NCI-H1694 (cell line): ENCODE measurements at regions not wholly inside any gene's neighbourhood (a gene's known extent, or its start where the extent isn't known, plus 50 kb on each side); places are given as distances from the start of the nearest gene placed in this dataset.
"Not testable (repeated sequence)": the region's sequence is repeated elsewhere in the genome, so short reads cannot be mapped to it uniquely, and the experiment has no call there.

Experiments
- DNase-seq: peaks from one replicate; lab custom pipeline; 2025; lab: John Stamatoyannopoulos, UW

DNA sequence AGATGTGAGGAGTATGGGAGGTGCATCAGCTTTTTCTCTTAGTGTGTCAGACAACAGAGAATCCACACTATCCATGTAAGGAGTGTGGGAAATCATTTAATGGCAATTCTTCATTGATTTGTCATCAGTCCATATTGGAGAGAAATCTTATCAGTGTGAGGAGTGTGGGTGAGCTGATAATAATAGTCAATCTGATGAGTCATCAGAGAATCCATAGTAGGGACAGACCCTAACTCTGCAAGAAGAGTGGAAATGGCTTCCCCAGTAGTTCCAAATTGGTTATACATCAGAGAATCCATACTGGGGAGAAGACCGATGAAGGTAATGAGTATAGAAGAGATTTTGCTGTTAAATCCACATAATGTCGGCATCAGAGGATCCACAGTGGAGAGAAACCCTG lies 150.5 kb upstream of the THUMPD2 start:
- DNase-seq, result no peak

DNA sequence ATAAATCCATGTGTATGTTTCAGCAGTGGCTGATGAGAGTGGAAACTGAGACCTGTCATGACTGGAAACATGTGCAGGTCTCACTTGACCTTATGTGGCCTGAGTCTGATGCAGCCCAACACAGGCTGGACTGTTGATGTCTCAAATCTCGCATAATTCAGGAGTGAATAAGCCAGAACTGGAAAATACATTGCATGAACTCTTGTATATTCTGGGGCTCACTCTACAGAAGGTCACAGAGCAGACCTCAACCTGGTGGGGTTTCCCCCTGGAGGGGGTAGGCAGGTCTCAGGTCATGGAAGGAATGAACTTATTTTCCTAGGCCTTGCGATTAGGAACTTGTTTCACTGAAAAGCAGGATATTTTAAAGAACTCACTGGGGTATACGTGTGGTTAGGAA lies 146.3 kb upstream of the THUMPD2 start:
- no peak for DNase-seq

GRCh38 chr2:39923455-39923854 lies 144.4 kb upstream of the THUMPD2 start:
- no peak for DNase-seq

DNA sequence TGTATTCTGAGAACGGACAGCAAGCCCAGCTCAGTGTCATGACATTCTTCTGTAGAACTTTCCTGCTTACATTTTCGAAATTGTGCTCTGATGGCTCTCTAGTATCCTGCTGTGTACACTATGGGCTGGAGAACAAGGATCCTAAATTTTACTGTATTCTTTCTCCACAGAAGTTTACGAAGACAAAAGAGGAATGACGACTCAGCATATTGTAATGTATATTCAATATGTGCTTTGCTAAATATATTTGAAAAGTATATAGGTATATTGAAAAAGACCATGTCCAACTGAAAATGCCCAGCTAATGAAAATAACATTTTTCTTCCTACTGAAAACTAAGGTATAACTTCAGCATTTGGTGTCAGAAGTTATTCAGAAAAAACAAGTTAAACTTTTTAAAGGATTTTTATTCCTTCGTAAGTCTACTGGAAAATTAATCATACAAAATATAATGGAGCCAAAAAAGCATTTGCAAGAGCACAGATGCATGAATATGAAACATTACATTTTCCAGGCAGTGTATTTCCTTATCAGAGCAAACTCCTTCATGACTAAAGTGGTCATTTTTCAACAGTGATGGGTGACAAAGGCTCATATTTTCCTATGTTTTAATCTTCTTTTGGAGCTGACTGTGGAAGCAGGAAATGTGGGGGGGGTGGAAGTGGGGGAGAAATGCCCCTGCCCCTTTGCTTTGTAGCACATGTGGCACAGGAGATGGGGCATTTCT lies 143.8 kb upstream of the THUMPD2 start:
- no peak for DNase-seq

DNA sequence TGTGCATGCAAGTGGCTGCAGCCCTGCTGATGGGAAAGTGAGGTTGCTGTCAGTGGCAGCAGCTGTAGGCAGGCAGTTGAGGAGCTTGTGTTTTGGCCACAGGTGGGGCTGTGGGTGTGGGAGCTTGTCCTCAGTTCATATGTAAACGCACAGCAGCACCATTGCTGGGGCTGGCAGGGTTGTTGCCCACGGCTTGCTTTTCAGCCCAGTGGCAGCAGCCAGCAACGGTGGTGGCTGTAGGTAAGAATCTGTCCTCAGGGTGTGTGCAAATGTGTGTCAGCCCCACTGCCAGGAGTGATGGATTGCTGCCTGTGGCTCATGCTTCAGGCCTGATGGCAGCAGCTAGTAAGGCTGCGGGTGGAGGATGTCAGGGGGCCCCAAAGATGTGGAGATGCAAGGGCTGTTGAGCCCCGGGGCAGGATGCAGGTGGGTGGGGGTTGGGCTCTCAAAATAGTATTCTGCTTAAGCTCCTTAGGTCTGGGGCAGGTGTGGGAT lies 141.3 kb upstream of the THUMPD2 start:
- no peak for DNase-seq

DNA sequence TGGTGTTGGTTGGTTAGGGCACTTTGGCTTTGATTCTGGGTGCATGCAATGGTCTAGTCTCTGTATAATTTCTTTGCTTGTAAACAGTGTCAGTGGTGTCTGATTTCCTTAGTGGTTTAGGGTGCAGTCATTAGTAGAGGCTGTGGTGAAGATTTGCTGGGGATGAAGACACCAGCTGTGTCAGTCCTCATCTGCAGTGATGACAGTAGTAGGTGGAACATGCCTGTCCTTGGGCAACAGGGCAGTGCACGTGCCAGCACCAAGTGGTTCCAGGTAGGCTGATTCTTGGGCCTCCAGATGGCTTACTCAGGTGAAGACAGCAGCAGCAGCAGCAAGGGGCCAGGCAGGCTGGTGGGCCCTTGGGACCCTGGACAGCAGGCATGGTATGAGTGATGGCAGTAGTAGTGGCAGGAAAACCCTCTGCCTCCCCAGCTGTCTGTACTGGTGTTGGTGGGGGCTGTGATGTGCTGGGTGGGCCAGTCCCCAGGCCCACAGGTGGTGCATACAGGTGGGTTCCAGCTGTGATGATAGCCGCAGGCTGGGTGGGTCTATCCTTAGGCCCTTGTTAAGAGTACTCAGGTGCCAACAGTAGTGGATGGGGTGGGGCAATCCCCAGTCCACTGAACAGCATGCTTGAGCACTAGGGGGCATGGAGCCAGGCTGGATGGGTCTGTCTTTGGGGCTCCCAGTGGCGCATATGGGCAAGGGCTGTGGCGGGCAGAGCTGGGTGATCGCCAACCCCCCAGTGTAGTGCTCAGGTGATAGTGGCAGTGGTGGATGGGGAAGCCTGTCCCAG lies 140.7 kb upstream of the THUMPD2 start:
- no peak for DNase-seq

GRCh38 chr2:39918886-39919285 lies 139.8 kb upstream of the THUMPD2 start:
- DNase-seq, result no peak

GRCh38 chr2:39917371-39917770 lies 138.3 kb upstream of the THUMPD2 start:
- not testable (repeated sequence) for DNase-seq

- DNase-seq, result no peak
Measured at GRCh38 chr2:39914949-39915348, 135.9 kb upstream of the THUMPD2 start.

DNA sequence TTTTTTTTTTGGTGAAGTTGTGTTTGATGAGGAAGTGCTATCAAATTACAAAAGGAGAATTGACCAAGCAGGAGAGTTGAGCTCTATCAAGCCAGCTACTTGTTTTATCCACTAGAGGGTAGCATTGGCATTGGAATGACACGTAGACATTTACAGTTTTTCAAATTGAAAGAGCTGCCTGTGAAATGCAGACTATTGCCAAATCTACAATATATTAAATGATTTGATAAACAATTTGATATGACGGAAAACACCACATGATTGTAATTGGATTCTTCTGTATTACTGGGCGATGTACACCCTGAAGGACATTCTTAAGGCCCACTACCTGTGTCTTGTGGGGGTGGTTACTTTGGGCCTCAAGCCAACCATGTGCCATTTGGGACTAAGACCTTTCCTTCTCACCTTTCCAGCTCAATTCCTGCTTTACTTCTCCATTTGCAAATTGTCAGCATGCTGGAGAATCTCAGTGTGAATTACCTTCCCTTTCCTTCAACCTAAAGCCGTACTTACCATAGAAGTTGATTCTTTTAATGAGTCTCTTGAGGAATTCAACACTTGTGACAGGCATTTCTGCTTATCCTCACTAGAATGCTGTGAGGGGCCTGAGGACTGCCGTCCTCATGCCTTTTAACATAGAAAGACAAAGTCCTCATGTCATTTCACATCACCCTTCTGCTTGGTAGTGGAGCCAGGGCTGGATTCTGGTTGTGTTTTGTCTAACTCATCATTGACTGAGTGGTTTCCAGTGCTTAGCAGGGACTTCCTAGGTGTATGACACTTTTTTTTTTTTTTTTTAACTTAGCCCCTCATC lies 134.8 kb upstream of the THUMPD2 start:
- peak; percentile 78 for DNase-seq

DNA sequence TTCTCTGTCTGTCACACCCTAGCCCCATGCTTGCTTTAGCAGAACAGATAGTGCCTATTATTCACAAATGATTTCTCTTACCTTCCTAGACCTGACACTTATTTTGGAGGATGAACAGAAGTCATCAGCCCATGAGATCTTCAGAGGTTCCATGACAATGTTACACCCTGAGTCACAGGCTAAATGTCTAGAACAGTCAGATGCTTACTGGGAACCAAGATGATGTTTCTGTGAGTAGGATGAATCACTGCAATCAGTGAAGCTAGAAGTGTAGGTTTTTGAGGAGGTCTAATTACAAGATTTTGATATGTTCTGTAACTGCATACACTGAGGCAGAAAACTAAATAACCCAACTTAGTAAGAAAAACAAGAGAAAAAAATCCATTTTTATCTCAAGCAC lies 123.0 kb upstream of the THUMPD2 start:
- no peak for DNase-seq

GRCh38 chr2:39898934-39899333 lies 119.9 kb upstream of the THUMPD2 start:
- no peak for DNase-seq

- no peak for DNase-seq
Measured at GRCh38 chr2:39897273-39897672, 118.2 kb upstream of the THUMPD2 start.

DNA sequence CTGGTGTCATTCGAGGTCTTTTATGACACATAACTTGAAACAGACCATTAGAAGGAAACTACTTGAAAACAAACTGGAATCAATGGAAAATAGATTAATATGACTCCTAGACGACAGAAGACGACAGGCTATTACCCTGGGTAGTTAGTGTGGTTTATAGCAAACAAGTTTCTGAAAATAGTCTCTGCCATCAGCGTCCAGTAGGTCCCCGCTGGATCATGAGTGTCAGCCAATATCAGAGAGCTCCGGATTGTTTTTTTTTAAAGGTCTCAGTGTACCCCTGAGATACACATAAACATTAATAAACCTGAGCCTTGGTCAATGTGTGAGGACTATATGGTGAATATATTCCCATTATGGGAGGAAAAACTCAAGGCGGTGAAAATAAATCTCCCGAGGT lies 115.0 kb upstream of the THUMPD2 start:
- no peak for DNase-seq

DNA sequence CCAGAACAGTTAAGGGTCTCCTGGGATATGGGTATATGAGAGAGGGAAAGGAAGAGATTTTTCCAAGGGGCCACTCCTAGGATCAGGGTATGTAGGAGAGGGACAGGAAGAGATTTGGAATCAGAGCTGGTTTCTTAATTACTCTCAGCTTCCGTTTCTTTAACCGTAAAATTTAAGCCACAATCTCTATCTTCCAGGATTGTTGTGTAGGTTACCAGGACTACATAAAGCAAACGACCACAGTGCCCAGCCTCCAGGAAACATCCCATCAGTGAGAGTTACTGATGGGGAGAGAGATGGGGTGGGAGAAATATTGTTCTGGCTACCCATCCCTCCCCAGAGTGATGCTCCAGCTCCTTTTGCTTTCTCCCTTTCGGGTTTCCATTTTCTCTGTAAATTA lies 114.6 kb upstream of the THUMPD2 start:
- no peak for DNase-seq

- no peak for DNase-seq
Measured at GRCh38 chr2:39881948-39882347, 102.9 kb upstream of the THUMPD2 start.

GRCh38 chr2:39881494-39881893 lies 102.4 kb upstream of the THUMPD2 start:
- no peak for DNase-seq

DNA sequence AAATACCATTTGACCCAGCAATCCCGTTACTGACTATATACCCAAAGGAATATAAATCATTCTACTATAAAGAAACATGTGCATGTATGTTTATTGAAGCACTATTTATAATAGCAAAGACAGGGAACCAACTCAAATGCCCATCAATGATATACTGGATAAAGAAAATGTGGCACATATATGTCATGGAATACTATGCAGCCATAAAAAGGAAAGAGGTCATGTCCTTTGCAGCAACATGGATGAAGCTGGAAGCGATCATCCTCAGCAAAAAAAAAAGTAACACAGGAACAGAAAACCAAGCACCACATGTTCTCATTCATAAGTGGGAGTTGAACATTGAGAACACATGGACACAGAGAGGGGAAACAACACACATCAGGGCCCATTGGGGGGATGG lies 99.9 kb upstream of the THUMPD2 start:
- not testable (repeated sequence) for DNase-seq

- DNase-seq, result no peak
Measured at GRCh38 chr2:39875914-39876267, 96.8 kb upstream of the THUMPD2 start.

- no peak for DNase-seq
Measured at GRCh38 chr2:39875182-39875913, 96.3 kb upstream of the THUMPD2 start.

- DNase-seq, result no peak
Measured at GRCh38 chr2:39874236-39874635, 95.2 kb upstream of the THUMPD2 start.

- no peak for DNase-seq
Measured at GRCh38 chr2:39873586-39873985, 94.5 kb upstream of the THUMPD2 start.
